HCT116 (cell line): ENCODE measurements at regions not wholly inside any gene's neighbourhood (a gene's known extent, or its start where the extent isn't known, plus 50 kb on each side); places are given as distances from the start of the nearest gene placed in this dataset.

Experiments
- ATAC-seq: fragments of 200-7000 bp; cut with Tn5 transposase; 2 replicates; pipeline ENCODE4 v1.9.1; 2020; ENCODE audit warnings: mild to moderate bottlenecking, moderate library complexity
- BruUV-seq: library from RNA; stranded (reverse); fragments of 400-500 nt; replicated peaks from 2 replicates; lab custom pipeline; 2021; lab: Mats Ljungman, UMichigan
- CTCF ChIA-PET: fragments of 300-600 bp; sonication (Branson Sonifier 250); formaldehyde crosslinking; loops from one replicate; lab custom pipeline; 2021; ENCODE audit warnings: antibody characterized with exemption; lab: Charles Lee
- POLR2A ChIA-PET: fragments of 300-600, 350-600 bp; sonication (Branson Sonifier 250); formaldehyde crosslinking; loops from one replicate; lab custom pipeline; 2021; ENCODE audit warnings: antibody characterized with exemption; lab: Charles Lee
- RAD21 ChIA-PET, 2 experiments: fragments of 300-600 bp; sonication (Branson Sonifier 250); formaldehyde crosslinking; loops; one replicate each; lab custom pipeline; 2023; ENCODE audit warnings: low total read pairs in 2 of 2; ENCODE audit not compliant: uncharacterized antibody in 2 of 2, unreplicated experiment in 2 of 2, low non-redundant PET in 1 of 2; lab: Charles Lee
- DNase-seq: peaks from one replicate; pipeline ENCODE4 v3.0.0-alpha.2; 2010; ENCODE audit warnings: low read depth, low spot score
- H2AFZ ChIP-seq: fragments of 200-600 bp; shearing (Covaris generic), sonication (generic); 2 replicates; pipeline ENCODE4 v1.6.1; 2017; ENCODE audit warnings: low read depth, mixed run types, mixed read lengths, antibody characterized with exemption, low read length; ENCODE audit not compliant: poor library complexity, severe bottlenecking
- H3K27ac ChIP-seq: 2 replicates; pipeline ENCODE4 v1.5.1; 2012; ENCODE audit warnings: low read depth, low read length
- H3K27me3 ChIP-seq: fragments of 200-600 bp; sonication (generic); 2 replicates; pipeline ENCODE4 v1.6.1; 2016; ENCODE audit warnings: mixed run types, low read length, mixed read lengths; ENCODE audit not compliant: insufficient read depth
- H3K36me3 ChIP-seq, 2 experiments: fragments of 200-500 bp in 1 of 2; fragments of 200-600 bp in 1 of 2; sonication (Bioruptor generic) in 1 of 2; sonication (generic) in 1 of 2; 2 replicates each; pipeline versions ENCODE4 v1.5.1 to v1.6.1; 2014 to 2016; ENCODE audit warnings: low read length in 2 of 2, inconsistent platforms in 1 of 2, mixed read lengths in 1 of 2, mixed run types in 1 of 2; ENCODE audit not compliant: insufficient read depth in 2 of 2, control insufficient read depth in 1 of 2
- H3K4me1 ChIP-seq, 2 experiments: fragments of 200-600 bp in 1 of 2; sonication (generic) in 1 of 2; 2 replicates each; pipeline versions ENCODE4 v1.5.1 to v1.6.1; 2012 to 2017; ENCODE audit warnings: low read length in 2 of 2, inconsistent platforms in 1 of 2, mild to moderate bottlenecking in 1 of 2, mixed read lengths in 1 of 2, mixed run types in 1 of 2, moderate library complexity in 1 of 2; ENCODE audit not compliant: insufficient read depth in 2 of 2, control insufficient read depth in 1 of 2
- H3K4me2 ChIP-seq: fragments of 200-600 bp; sonication (generic); 2 replicates; pipeline ENCODE4 v1.6.1; 2017; ENCODE audit warnings: mixed run types, low read length, mixed read lengths
- H3K4me3 ChIP-seq, 2 experiments: fragments of 200-600 bp in 1 of 2; sonication (generic) in 1 of 2; replicated peaks in 1 of 2; 2 replicates each; pipeline ENCODE4 v1.5.1; 2011 to 2016; ENCODE audit warnings: low read length in 2 of 2, control low read depth in 1 of 2, low read depth in 1 of 2, mild to moderate bottlenecking in 1 of 2, mixed read lengths in 1 of 2, mixed run types in 1 of 2
- H3K79me2 ChIP-seq: fragments of 200-600 bp; sonication (generic); 2 replicates; pipeline ENCODE4 v1.6.1; 2017; ENCODE audit warnings: mild to moderate bottlenecking, mixed run types, low read length, moderate library complexity, mixed read lengths; ENCODE audit not compliant: insufficient read depth
- H3K9ac ChIP-seq: fragments of 200-600 bp; sonication (generic); 2 replicates; pipeline ENCODE4 v1.6.1; 2016; ENCODE audit warnings: low read length, mixed read lengths
- H3K9me2 ChIP-seq: fragments of 200-600 bp; sonication (generic), shearing (Covaris generic); 2 replicates; pipeline ENCODE4 v1.6.1; 2017; ENCODE audit warnings: mixed run types, mild to moderate bottlenecking, moderate library complexity; ENCODE audit not compliant: insufficient read depth
- H3K9me3 ChIP-seq, 2 experiments: fragments of 200-500 bp in 1 of 2; fragments of 200-600 bp in 1 of 2; sonication (Bioruptor generic) in 1 of 2; sonication (generic) in 1 of 2; 2 replicates each; pipeline ENCODE4 v1.6.1; 2014 to 2017; ENCODE audit warnings: low read length in 2 of 2, mixed read lengths in 2 of 2, inconsistent platforms in 1 of 2, low read depth in 1 of 2, mild to moderate bottlenecking in 1 of 2, mixed run types in 1 of 2, moderate library complexity in 1 of 2; ENCODE audit not compliant: control insufficient read depth in 1 of 2, insufficient read depth in 1 of 2
- H4K20me1 ChIP-seq: fragments of 200-600 bp; sonication (generic), shearing (Covaris generic); 2 replicates; pipeline ENCODE4 v1.6.1; 2017; ENCODE audit warnings: mixed run types, mild to moderate bottlenecking, moderate library complexity; ENCODE audit not compliant: insufficient read depth
- CBX3 ChIP-seq: IDR thresholded peaks from 2 replicates; pipeline ENCODE4 v1.6.1; 2012; ENCODE audit warnings: low read depth
- CEBPB ChIP-seq: IDR thresholded peaks from 2 replicates; pipeline ENCODE4 v1.6.1; 2012; ENCODE audit warnings: low read depth
- EGR1 ChIP-seq: IDR thresholded peaks from 2 replicates; pipeline ENCODE4 v1.6.1; 2012; ENCODE audit warnings: low read depth
- ELF1 ChIP-seq: IDR thresholded peaks from 2 replicates; pipeline ENCODE4 v1.6.1; 2012; ENCODE audit warnings: low read depth, borderline replicate concordance
- EZH2 ChIP-seq: fragments of 200-600 bp; sonication (generic); IDR thresholded peaks from 2 replicates; pipeline ENCODE4 v1.6.1; 2017; ENCODE audit warnings: antibody characterized with exemption, mixed run types
- EZH2phosphoT487 ChIP-seq: fragments of 200-600 bp; IDR thresholded peaks from 2 replicates; pipeline ENCODE4 v1.6.1; 2018; ENCODE audit warnings: antibody characterized with exemption, borderline replicate concordance
- FOSL1 ChIP-seq: IDR thresholded peaks from 2 replicates; pipeline ENCODE4 v1.6.1; 2012; ENCODE audit warnings: low read depth
- POLR2A ChIP-seq: IDR thresholded peaks from 2 replicates; pipeline ENCODE4 v1.7.0; 2011; ENCODE audit warnings: borderline replicate concordance; ENCODE audit not compliant: insufficient read depth, insufficient read length; ENCODE audit errors: extremely low read depth
- POLR2AphosphoS5 ChIP-seq: IDR thresholded peaks from 2 replicates; pipeline ENCODE4 v1.6.1; 2011; ENCODE audit warnings: mild to moderate bottlenecking, low read depth, low read length, moderate library complexity
- RAD21 ChIP-seq: IDR thresholded peaks from 2 replicates; pipeline ENCODE4 v1.6.1; 2012; ENCODE audit warnings: low read depth, mild to moderate bottlenecking
- SIN3A ChIP-seq: IDR thresholded peaks from 2 replicates; pipeline ENCODE4 v1.6.1; 2012; ENCODE audit warnings: low read depth
- SP1 ChIP-seq: IDR thresholded peaks from 2 replicates; pipeline ENCODE4 v1.6.1; 2012; ENCODE audit warnings: low read depth
- TCF7L2 ChIP-seq: IDR thresholded peaks from 2 replicates; pipeline ENCODE4 v1.7.0; 2011; ENCODE audit warnings: borderline replicate concordance, inconsistent platforms; ENCODE audit not compliant: insufficient read depth, insufficient read length; ENCODE audit errors: extremely low read depth
- ZFX ChIP-seq: fragments of 450-650 bp; IDR thresholded peaks from 2 replicates; pipeline ENCODE4 v1.6.1; 2017
- intact Hi-C: fragments of 100-400 bp; cut with micrococcal nuclease; formaldehyde crosslinking; loops from 2 replicates; pipeline ENCODE4 v1.10.0; 2022
- TF ChIP-seq, protein P1 (sequence below): IDR thresholded peaks from 2 replicates; pipeline ENCODE4 v1.6.1; 2012
- TF ChIP-seq, protein P2 (sequence below): IDR thresholded peaks from 2 replicates; pipeline ENCODE4 v1.6.1; 2012
- TF ChIP-seq, protein P3 (sequence below): IDR thresholded peaks from 2 replicates; pipeline ENCODE4 v1.6.1; 2011; ENCODE audit warnings: mild to moderate bottlenecking, low read length, moderate library complexity; ENCODE audit not compliant: insufficient replicate concordance; ENCODE audit errors: extremely low read depth
- TF ChIP-seq, protein P4 (sequence below), 3 experiments: fragments of 200-600 bp in 1 of 3; sonication (generic) in 1 of 3; IDR thresholded peaks in 2 of 3; conservative IDR thresholded peaks in 1 of 3; 2 replicates each; pipeline ENCODE4 v1.5.1; 2012 to 2017; ENCODE audit warnings: low read depth in 2 of 3, low read length in 2 of 3, antibody characterized with exemption in 1 of 3, borderline replicate concordance in 1 of 3, control low read depth in 1 of 3, mild to moderate bottlenecking in 1 of 3, mixed read lengths in 1 of 3, mixed run types in 1 of 3, moderate library complexity in 1 of 3; ENCODE audit not compliant: insufficient read depth in 1 of 3

DNA sequence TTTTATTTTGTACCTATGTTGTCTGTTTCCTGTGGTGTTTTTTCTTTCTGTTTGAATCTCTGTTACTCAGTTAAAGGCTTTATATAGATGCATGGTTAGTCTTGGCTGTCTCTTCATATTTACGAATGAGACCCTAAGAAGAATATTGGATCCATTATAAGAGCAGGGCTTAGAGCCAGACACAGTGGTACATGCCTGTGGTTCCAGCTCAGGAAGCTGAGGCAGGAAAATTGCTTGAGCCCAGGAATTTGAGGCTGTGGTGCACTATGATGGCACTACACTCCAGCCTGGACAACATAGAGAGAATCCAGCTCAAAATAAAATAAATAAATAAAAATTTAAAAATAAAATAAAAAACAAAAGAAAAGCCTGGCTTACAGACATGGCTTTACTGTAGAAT is 211.1 kb downstream of the SOD2 start (continued):
- no peak for TF ChIP-seq EZH2phosphoT487

DNA sequence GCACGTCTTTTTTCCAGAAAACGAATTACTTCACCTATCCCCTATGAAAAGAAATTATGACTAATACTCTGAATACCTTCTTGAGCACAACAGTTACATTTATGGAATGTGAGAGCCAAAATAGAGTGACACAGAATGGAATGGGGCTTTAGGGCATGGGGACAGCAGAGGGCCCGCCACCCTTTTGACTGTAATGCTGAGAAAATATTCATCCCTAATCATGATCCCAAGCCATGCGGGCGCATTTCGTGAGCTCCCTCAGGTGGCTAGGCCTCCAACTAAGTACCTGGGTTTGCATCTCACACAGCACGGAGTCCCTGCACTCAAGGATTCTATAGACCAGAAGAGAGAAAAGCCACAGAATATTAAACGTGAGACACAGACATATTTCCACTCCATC is 212.6 kb downstream of the SOD2 start:
- H3K9ac ChIP-seq, result no peak overlapping the region
- no peaks in the 10 kb centered on the region for H3K36me3 ChIP-seq
- no peaks in the 10 kb centered on the region for H3K79me2 ChIP-seq
- H3K9me3 ChIP-seq, result no peaks in the 10 kb centered on the region
- TF ChIP-seq EZH2phosphoT487, result no peak
- no peak for TF ChIP-seq SIN3A
- no peak for TF ChIP-seq ELF1
- no peak for TF ChIP-seq SP1
- no peak for TF ChIP-seq FOSL1
- TF ChIP-seq, protein P1, sequence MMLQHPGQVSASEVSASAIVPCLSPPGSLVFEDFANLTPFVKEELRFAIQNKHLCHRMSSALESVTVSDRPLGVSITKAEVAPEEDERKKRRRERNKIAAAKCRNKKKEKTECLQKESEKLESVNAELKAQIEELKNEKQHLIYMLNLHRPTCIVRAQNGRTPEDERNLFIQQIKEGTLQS, result no peak
- TF ChIP-seq EZH2, result no peak
- TF ChIP-seq RAD21, result no peak
- TF ChIP-seq CBX3, result no peak
- no peak for TF ChIP-seq EGR1
- TF ChIP-seq POLR2A, result no peak
- TF ChIP-seq CEBPB, result no peak
- TF ChIP-seq ZFX, result no peak
- TF ChIP-seq TCF7L2, result no peak
- no peak for TF ChIP-seq POLR2AphosphoS5
- TF ChIP-seq, protein P2, sequence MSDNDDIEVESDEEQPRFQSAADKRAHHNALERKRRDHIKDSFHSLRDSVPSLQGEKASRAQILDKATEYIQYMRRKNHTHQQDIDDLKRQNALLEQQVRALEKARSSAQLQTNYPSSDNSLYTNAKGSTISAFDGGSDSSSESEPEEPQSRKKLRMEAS, result no peak
- TF ChIP-seq, protein P3, sequence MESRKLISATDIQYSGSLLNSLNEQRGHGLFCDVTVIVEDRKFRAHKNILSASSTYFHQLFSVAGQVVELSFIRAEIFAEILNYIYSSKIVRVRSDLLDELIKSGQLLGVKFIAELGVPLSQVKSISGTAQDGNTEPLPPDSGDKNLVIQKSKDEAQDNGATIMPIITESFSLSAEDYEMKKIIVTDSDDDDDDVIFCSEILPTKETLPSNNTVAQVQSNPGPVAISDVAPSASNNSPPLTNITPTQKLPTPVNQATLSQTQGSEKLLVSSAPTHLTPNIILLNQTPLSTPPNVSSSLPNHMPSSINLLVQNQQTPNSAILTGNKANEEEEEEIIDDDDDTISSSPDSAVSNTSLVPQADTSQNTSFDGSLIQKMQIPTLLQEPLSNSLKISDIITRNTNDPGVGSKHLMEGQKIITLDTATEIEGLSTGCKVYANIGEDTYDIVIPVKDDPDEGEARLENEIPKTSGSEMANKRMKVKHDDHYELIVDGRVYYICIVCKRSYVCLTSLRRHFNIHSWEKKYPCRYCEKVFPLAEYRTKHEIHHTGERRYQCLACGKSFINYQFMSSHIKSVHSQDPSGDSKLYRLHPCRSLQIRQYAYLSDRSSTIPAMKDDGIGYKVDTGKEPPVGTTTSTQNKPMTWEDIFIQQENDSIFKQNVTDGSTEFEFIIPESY, result no peak
- TF ChIP-seq, protein P4, sequence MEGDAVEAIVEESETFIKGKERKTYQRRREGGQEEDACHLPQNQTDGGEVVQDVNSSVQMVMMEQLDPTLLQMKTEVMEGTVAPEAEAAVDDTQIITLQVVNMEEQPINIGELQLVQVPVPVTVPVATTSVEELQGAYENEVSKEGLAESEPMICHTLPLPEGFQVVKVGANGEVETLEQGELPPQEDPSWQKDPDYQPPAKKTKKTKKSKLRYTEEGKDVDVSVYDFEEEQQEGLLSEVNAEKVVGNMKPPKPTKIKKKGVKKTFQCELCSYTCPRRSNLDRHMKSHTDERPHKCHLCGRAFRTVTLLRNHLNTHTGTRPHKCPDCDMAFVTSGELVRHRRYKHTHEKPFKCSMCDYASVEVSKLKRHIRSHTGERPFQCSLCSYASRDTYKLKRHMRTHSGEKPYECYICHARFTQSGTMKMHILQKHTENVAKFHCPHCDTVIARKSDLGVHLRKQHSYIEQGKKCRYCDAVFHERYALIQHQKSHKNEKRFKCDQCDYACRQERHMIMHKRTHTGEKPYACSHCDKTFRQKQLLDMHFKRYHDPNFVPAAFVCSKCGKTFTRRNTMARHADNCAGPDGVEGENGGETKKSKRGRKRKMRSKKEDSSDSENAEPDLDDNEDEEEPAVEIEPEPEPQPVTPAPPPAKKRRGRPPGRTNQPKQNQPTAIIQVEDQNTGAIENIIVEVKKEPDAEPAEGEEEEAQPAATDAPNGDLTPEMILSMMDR (IDR thresholded peaks at IDR 0.05 in 2 of 3, conservative IDR thresholded peaks at IDR 0.05 in 1 of 3; ENCODE audit: borderline replicate concordance in 1 of 3, insufficient read depth in 1 of 3, low read depth in 2 of 3, low read length in 2 of 3), result no peak
- H3K4me1 ChIP-seq, result no peaks in the 10 kb centered on the region
- no peak overlapping the region for H3K4me3 ChIP-seq
- H3K9me2 ChIP-seq, result no peaks in the 10 kb centered on the region
- ChIA-PET POLR2A (no interaction called here), RAD21 (no interaction called here), CTCF (no interaction called here)
- H2AFZ ChIP-seq, result no peak overlapping the region
- BruUV-seq, result no TSS peak
- no peak overlapping the region for H3K4me2 ChIP-seq
- intact Hi-C loops, result no loop called here
- peaks cover 8% of the 10 kb centered on the region; the same call in 1 of the 2 replicates for H3K27me3 ChIP-seq
- ATAC-seq, result no peak
- H4K20me1 ChIP-seq, result no peaks in the 10 kb centered on the region
- DNase-seq, result no peak
- H3K27ac ChIP-seq, result no peak overlapping the region
